HG02759 (cell line): ENCODE measurements at regions not wholly inside any gene's neighbourhood (a gene's known extent, or its start where the extent isn't known, plus 50 kb on each side); places are given as distances from the start of the nearest gene placed in this dataset.

Experiments
- ATAC-seq: cut with Tn5 transposase; IDR thresholded peaks from one replicate; pipeline ENCODE4 v1.9.1; 2021; ENCODE audit warnings: mild to moderate bottlenecking, moderate library complexity; ENCODE audit not compliant: unreplicated experiment

DNA sequence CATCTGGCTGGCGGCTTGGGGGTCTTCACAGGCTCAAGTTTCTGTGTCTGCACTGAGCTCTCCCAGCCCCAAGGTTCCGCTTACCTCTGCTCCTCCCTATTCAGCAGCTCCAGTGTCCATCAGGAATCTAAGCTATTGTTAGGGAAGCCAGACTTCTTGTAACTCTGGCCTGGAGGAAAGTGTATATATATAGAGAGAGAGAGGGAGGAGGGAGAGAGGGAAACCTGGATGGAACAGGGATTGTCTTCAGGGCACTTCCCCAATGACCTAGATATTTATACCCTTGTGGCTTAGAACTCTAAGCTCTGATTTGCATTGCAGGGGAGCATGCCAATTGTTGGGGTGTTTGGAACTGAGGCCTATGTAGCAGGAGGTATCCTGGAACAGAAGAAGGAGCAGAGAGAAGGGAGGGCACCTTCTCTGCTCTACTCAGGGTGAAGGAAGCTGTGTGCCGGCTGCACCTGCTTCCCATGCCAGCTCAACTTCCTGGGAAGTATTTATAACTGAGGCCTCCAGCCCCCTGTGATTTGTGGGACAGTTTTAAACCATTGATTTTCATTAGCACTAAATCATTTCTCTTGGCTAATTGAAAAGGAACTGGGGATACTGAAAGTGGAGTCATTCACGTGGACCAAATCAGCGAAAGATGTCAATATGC, 70.9 kb downstream of the NAV1 start:
- ATAC-seq, result no peak

DNA sequence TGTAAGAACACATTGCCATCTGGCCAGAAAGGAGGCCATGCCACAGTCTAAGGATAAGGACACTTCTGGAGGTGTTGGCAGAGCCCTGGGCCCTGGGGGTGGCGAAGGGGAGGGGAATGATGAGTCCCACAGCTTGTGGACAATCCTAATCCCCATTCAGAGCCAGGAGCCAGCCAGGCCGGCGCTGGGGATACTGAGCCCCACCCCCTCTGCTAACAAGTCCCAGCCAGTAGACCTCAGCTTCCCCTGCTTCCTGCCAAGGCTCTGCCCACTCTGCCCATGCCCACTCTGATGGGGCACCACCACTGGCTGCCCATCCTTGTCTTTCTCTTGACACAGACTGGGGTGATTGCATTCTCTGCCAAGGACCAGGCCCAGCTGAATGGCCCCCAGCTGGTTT, 71.9 kb downstream of the NAV1 start:
- no peak for ATAC-seq

DNA sequence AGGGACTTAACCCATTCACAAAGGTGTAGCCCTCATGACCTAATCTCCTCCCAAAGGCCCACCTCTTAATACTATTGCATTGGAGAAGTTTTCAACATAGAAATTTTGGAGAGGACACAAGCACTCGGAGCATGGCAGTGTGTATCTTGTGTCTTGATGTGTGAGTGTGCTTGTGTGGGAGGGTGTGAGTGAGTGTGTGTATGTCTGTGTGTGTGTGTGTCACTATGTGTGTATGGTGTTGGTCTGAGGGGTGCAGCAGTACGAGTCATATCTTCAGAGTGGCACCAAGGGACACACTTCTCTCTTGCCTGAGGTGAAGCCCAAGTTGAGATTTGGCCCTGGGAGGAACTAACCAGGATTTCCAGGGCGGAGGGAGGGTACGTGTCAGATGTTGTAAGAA, 73.7 kb downstream of the NAV1 start:
- ATAC-seq, result no peak

DNA sequence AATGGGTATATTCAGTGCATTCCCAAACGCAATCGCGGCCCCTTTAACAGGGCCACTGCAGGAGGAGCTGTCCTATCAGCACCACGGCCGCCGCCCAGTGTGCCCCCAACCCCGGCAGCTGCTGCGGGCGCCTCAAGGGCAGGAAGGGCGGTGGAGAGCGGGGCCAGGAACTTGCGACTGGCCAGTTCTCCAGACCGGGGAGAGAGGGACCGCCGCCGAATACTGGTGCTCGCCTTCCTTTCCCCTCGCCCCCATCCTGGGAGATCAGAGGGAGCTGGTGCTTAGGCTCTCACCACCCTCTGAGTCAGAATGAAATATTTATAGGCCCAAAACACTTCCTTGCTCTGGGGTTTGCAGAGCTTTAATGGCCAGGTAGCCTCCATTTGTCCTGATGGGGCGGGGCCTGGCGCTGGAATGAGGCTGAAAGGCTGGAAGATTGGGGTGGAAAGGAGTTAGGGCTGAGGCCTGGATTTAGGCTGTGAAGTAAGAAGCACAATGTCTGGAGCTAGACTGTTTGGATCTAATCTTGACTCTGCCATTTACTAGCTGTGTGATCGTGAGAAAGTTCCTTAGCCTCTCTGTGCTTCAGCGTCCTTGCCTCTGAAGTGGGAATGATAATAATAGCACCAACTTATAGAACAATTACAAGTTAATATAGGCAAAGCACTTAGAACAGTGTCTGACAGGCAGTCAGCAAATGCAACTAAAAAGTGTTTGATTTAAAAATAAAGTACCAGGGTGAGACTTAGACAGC, 75.5 kb downstream of the NAV1 start:
- no peak for ATAC-seq

DNA sequence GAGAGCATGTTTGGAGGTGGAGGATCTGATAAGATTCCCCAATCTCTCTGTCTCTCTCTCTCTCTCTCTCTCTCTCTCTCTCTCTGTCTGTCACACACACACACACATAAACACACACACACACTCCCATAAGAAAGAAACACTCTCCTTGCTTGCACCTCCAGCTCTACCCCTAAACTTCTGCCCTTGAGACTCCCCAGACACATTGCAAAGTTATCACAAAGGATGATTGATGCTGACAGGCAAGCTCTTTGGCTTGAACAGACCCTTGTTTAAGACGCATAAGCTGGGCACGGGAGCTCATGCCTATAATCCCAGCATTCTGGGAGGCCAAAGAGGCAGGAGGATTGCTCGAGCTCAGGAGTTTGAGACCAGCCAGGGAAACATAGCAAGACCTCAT, 78.2 kb downstream of the NAV1 start:
- ATAC-seq, result no peak

DNA sequence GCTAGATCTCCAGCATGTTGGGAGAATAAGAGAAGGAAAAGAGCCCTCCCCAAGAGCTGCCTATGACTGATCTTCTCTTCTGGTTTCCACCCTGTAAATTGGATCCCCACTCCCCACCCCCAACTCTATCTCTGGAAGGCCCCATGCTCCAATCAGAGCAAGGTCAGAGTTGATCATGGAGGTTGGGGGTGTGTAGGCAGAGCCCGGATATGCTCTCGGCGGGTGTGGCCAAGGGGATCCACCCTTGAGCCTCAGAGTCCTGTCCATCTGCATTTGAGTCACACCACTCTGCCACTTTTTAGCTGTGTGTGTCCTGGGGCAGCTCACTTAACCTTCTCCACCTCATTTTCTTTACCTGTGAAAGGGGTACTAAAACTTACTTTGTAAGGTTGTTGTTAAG, 79.5 kb downstream of the NAV1 start:
- no peak for ATAC-seq

DNA sequence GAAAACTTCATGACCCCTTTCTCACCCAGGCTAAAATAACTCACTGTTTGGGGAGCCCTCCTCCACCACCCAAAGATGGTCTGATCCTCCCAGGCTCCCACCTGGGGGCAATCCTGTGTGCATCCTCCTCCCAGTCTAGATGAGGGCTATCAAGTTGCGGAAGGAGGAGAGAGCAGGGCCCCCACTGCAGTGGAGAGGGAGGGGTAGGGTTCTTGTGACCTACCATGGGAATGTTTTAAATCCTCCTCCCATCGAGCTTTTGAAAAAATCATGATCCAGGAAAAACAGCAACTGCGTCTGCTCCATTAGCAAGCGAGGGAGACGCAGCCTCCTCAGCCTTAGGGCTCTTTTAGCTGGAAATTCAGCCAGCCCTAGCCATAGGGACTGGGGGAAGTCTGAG, 80.0 kb downstream of the NAV1 start:
- no peak for ATAC-seq

DNA sequence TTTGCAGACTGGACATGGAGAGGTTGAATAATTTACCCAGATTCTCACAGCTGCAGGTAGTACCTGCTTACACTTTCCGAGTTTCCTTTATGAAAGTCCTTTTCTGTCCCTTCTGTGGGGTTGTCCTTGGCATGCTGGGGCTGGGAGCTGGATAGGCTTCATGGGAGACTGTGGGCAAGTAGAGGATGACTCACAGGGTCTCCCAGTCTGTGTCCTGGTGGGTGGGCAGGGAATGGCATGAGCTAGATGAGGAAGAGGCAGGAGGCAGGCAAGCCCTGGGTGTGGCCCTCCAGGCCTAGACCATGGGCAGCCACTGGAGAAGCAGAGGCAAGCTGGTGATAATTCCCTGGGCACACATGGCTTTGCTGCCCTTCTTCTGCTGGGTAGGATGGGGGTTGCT, 80.6 kb downstream of the NAV1 start:
- no peak for ATAC-seq

DNA sequence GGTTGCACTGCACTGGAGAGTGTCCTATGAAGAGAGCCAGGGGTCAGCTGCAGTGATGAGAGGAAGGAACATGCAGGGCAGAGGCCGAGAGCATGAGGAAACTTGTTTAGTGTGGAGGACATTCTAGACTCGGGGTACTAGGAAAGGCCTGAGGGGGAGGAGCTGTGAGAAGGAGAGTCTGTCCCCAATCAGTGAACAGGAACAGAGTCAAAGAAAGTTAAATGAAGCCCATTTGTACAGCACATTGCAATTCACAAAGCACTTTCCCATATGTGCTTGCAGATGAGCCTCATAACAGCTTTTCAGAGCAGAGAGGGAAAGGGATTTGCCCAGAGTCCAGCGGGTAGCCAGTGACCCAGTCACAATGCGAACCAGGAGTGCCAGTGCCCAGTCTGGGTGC, 83.4 kb downstream of the NAV1 start:
- ATAC-seq, result no peak

DNA sequence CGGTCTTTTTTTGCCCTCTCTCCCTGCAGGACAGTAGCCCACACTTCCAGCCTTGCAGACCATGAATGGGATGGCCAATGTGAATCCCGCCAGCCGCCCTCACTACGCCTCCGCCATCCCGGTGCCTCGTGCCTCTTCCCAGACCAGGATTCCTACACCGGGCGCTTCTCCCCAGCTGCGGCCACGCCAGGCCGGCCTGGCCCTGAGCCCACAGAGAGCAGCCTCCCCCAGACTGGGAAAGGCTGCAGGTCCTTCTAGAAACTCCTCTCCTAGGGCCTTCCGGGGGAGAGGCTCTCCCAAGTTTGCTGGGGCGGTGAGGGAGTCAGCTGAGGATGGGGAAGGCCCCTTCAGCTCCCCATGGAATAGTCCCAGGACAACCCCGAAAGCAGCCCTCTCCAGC, 83.9 kb downstream of the NAV1 start:
- no peak for ATAC-seq

DNA sequence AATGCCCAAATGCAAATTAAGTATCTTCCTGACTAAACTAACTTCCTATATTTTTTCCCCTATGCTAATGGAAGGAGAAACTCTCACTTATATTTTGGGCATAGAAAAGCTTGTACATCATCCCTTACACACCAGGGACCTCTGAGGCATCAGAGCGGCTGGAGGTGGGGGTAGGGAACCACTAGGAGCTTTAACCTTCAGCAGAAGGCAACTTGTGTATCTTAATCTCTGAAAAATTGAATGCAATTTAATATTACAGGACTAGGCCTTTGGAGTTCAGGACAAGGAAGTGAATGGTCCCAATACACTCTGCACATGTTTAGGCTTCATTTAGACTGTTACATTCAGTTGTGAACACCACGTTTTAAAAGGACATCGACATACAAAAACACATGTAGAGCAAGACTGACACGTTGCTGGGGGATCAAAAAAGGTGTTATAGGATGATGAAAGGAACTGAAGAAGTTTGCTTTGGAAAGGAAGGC, 85.9 kb downstream of the NAV1 start:
- ATAC-seq, result no peak

DNA sequence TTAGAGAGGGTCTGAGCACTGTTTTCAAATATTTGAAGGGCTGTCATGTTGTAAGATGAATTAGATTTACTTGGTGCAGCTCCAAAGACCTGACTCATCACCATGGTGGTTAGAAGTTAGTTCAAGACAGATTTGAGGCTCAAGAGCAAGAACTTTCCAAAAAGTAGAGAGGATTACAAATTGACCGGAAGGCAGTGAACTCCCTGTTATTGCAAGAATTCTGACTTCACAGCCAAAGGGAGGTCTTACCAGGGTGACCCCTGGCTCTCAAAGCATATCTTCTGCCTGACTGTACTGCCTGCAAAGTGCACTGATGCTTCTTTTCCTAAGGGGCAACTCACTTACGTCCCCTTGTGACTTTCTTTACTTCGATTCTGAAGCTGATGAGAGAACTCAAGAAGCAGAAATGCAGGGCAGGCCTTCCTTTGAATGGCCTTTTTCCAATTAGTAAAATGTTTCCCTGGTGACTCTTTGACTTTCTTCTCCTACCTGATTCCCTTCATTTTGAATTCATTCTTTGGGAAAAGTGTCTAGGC, 86.4 kb downstream of the NAV1 start:
- ATAC-seq, result no peak

DNA sequence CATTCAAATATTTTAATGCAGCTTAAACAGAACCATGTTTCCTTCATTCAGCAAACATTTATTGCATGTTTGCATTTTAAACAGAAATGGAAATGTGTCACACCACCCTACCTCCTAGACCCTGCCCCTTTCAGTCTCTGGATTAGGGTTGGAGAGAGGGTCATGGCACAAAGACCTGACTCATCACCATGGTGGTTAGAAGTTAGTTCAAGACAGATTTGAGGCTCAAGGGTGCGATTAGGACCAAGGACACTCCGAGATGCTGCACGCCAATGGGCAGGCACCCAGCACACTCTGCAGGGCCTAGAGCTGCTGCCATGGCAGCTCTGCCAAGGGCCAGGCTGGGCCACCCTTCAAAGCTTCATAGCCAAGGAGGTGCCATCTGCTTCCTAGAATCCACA, 86.9 kb downstream of the NAV1 start:
- no peak for ATAC-seq

DNA sequence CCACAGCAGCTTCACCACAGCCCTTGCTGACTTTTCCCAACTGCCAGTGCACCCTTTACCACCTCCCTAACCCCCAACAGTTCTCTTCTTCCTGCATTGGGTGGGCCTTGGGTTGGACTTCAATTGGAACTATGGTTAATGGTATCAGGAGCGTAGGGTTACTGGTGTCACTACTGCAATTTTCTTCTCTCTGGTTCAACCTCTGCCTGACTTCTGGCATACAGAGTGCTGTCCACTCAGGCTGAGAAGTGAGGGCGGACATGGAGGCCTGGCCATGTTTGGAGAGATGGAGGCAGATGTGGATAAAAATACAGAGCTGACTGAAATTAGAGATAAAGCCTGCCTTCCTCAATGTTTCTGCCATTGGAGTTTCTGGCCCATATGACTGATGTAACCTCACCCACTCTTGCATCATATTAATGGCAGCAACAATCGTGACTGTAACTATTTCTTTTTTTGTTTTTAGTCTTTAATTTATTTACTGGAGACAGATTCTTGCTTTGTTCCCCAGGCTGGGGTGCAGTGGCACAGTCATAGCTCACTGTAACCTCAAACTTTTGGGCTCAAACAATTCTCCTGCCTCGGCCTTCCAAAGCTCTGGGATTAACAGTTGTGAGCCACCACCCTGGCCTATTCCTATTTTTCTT, 87.8 kb downstream of the NAV1 start:
- ATAC-seq, result no peak

DNA sequence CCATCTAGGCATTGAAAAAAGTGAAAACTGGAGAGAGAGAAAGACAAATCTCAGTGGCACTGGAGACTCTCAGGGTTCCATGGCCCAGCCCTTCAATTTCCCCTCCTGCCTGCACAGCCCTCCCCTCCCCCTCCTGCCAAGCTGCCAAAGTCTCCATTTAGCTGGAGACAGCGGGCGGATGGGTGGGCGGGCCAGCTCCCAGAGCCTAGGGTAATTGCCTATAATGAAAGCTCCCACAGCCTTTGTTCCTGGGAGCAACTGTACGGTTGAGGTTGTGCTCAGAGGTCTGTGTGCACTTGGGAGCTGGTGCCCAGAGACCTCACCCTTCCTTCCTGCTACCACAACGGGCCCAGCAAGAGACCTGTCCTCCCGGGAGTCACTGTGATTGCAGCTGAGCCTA, 89.6 kb downstream of the NAV1 start:
- ATAC-seq, result no peak

DNA sequence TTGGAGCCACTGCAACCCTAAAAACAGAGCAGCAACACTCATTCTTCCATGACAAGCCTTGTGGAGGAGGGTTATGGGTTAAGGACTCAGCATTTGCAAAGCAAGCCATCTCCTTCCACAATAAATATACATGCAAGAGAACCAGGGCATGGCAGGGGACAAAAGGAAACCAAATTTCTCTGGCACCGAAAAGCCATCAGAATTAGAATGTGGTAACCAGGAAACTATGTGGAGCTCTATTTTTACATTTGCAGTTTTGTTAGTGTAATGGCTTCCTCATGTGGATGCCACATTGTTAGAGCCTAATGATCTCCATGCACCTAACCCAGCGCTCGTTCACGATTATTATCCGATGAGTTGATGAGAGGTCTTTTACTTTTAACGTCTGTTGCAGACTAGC, 91.7 kb downstream of the NAV1 start:
- no peak for ATAC-seq

DNA sequence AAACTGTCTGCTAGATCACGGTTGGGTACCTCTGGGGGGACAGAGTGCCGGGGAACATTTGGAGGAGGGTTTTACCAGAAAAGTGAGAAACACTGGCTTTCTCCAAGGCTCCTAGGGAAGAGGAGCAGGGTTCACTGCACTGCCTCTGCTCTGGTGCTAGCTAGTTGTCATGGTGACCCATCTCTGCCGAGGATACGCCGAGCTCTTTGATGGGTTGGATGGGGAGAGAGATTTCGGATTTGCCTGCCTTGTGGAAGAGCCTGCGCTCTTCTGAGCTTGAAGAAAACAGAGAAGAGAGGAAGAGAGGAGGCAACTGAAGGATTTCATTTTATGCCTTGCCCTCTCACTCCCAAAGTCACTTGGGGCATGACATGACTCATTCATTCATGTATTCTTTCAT, 92.1 kb downstream of the NAV1 start:
- no peak for ATAC-seq

DNA sequence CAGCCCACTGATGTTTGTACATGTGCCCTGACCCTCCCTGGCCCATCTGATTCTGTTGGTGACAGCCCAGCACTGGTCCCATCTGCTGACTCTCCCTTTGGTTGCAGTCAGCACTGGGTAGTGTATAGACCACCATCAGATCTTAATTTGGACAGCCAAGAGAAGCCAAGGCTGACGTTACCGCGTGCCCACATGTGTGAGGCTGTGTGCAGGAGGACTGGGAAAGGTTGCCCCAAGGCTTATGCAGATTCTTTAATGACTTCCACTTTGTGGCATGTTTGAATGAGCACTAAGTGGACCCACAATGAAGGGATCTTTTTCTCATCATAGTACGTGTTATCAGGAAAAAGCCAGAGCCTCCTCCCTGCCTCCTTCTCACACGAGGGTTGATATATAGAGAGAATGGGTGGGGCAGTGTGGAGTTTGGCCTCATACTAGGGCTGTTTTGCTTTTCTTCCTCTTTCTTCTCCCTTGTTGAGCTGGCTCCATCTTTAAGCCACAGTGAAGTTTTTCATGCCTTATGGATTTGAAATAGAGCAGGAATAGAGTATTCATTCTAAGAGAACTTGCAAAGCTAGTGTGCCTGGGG, 93.5 kb downstream of the NAV1 start:
- no peak for ATAC-seq

DNA sequence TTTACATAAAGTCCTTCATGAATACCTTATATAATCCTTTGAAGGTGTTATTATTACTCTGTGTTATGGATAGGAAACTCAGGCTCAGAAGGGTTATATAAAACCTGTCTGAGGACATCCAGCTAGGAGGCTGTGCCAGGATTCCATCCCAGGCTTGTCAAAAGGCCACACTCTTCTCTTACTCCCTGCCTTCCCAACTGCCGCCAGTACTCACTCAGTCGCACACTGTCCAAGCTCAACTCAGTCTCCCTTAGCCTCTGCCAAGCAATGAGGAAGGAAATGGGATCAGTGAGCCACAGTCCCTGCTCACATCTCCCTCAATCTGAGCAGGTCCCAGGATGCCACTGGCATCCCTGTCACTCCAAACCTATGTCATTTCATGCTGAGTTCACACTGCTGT, 94.4 kb downstream of the NAV1 start:
- no peak for ATAC-seq

DNA sequence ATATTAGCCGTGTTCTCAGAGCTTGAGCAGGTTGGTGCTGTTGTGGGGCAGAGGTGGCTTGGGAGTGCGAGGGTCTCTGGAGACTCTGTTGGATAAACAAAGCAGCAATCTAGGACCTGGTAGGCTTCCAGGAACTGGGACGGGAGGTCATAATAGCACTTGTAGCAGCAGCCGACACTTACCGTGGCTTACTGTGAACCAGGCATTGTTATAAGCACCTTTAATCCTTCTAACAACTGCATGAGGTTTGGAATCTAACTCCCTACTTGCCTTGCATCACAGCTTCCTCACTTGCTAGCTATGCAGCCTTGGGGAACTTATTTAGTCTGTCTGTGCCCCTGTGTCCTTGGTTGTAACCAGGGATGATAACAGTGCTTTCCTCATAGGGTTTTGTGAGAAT, 94.9 kb downstream of the NAV1 start:
- no peak for ATAC-seq

DNA sequence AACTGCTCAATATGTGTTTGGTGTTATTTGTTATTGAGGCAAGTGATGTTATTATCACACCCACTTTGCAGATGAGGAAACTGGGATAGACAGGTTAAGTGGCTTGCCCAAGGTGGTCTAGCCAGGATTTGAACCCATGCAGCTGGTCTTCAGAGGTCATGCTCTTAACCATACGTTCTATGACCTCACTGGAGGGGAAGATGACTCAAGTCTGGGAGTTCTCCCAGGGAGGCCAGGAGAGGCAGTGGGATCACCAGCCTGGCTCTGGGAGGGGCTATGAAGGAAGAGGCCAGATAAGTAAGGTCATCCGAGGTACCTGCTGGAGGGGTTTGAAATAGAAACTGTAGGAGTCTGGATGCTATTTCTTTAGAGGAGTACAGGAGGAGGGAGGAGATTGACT, 95.3 kb downstream of the NAV1 start:
- ATAC-seq, result no peak

DNA sequence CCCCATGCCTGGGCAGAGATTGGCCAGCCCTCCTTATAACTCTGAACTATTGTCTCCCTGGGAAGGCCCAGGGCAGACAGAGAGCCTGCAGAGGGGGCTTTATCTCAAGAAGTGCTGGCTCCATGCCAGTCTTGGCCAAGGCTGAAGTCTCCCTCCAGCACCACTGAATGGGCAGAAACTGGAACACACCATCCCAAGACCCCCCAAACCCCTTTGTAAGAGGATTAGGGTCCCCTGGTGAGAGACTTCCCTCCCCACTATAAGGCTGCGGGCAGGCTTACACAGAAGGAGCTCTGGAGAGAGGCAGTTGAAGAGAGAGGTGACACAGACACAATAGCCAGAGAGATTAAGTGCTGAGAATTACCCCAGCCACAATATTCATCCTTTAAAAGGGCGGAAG, 97.2 kb downstream of the NAV1 start:
- no peak for ATAC-seq
